ENCODE measurements at regions not wholly inside any gene's neighbourhood (a gene's known extent, or its start where the extent isn't known, plus 50 kb on each side); places are given as distances from the start of the nearest gene placed in this dataset.

- no TSS peak for BruUV-seq (replicated peaks)
These were observed 573.5 kb upstream of the ZWINT start for GRCh38 chr10:56934515-56934914.

GRCh38 chr10:56928714-56929113 lies 567.7 kb upstream of the ZWINT start:
- TF ChIP-seq SIN3A (IDR thresholded peaks at IDR 0.05; ENCODE audit: borderline replicate concordance, insufficient read depth, low read depth, low read length) (no peak), REST (IDR thresholded peaks at IDR 0.05; ENCODE audit: insufficient read depth in 1 of 2, low read depth in 2 of 2, low read length in 1 of 2) (no peak), TCF7L2 (IDR thresholded peaks at IDR 0.05; ENCODE audit: low read depth, low read length) (no peak), CTCF (IDR thresholded peaks at IDR 0.05) (no peak), POLR2AphosphoS5 (IDR thresholded peaks at IDR 0.05; ENCODE audit: low read depth, low read length) (no peak)
- no peak for ATAC-seq
- Histone ChIP-seq H3K27ac (ENCODE audit: low read length) (no peak overlapping the region), H3K4me3 (ENCODE audit: low read depth in 2 of 2, low read length in 2 of 2) (no peak overlapping the region), H3K27me3 (ENCODE audit: control insufficient read depth, insufficient read depth, low read length) (no peaks in the 10 kb centered on the region), H3K36me3 (ENCODE audit: control insufficient read depth, insufficient read depth, low read length) (no peaks in the 10 kb centered on the region), H3K9me3 (ENCODE audit: control insufficient read depth, insufficient read depth, low read depth, low read length) (peaks cover 6% of the 10 kb centered on the region; the same call in 1 of the 2 replicates), H3K4me1 (ENCODE audit: control insufficient read depth, insufficient read depth, low read length) (no peaks in the 10 kb centered on the region)
- in situ Hi-C loops (cut with HindIII; ENCODE audit: low pct_unique_long_range_greater_than_20kb, low sequenced_read_pairs) = no loop called here
- intact Hi-C loops (cut with micrococcal nuclease; ENCODE audit: unreplicated experiment) = no loop called here
- no peak for DNase-seq (ENCODE audit: low read depth, low spot score)
- ChIA-PET POLR2A (no interaction called here), CTCF (no interaction called here)
- BruUV-seq (replicated peaks) = no TSS peak

More at GRCh38 chr10:56934515-56934914, 573.5 kb upstream of the ZWINT start:
- Histone ChIP-seq H3K27ac (ENCODE audit: low read length) (no peak overlapping the region), H3K4me1 (ENCODE audit: control insufficient read depth, insufficient read depth, low read length) (no peaks in the 10 kb centered on the region), H3K4me3 (ENCODE audit: low read depth in 2 of 2, low read length in 2 of 2) (no peak overlapping the region), H3K27me3 (ENCODE audit: control insufficient read depth, insufficient read depth, low read length) (no peaks in the 10 kb centered on the region), H3K9me3 (ENCODE audit: control insufficient read depth, insufficient read depth, low read depth, low read length) (no peaks in the 10 kb centered on the region), H3K36me3 (ENCODE audit: control insufficient read depth, insufficient read depth, low read length) (no peaks in the 10 kb centered on the region)
- DNase-seq (ENCODE audit: low read depth, low spot score) = no peak
- CTCF ChIA-PET = no interaction called here
- no peak for ATAC-seq
- POLR2A ChIA-PET = no interaction called here
- TF ChIP-seq SIN3A (IDR thresholded peaks at IDR 0.05; ENCODE audit: borderline replicate concordance, insufficient read depth, low read depth, low read length) (no peak), REST (IDR thresholded peaks at IDR 0.05; ENCODE audit: insufficient read depth in 1 of 2, low read depth in 2 of 2, low read length in 1 of 2) (no peak), TCF7L2 (IDR thresholded peaks at IDR 0.05; ENCODE audit: low read depth, low read length) (no peak), POLR2AphosphoS5 (IDR thresholded peaks at IDR 0.05; ENCODE audit: low read depth, low read length) (no peak), CTCF (IDR thresholded peaks at IDR 0.05) (no peak)
- intact Hi-C loops (cut with micrococcal nuclease; ENCODE audit: unreplicated experiment) (no loop called here), in situ Hi-C loops (cut with HindIII; ENCODE audit: low pct_unique_long_range_greater_than_20kb, low sequenced_read_pairs) (no loop called here)

All from Panc1 (cell line).